Spleen (tissue), 7 donors: ENCODE measurements at regions not wholly inside any gene's neighbourhood (a gene's known extent, or its start where the extent isn't known, plus 50 kb on each side); places are given as distances from the start of the nearest gene placed in this dataset.

Experiments
- CTCF ChIP-seq, 11 experiments: fragments of 200-600 bp in 7 of 11; fragments of 450-650 bp in 4 of 11; sonication (generic) in 4 of 11; IDR thresholded peaks in 8 of 11; conservative IDR thresholded peaks in 3 of 11; 1 replicate in 7 of 11; 2 replicates in 4 of 11; pipeline versions ENCODE4 v1.4.0 to v1.8.0; 2016 to 2021; ENCODE audit warnings: antibody characterized with exemption in 11 of 11, inconsistent platforms in 4 of 11, mild to moderate bottlenecking in 1 of 11
- POLR2A ChIP-seq, 3 donors: fragments of 450-650 bp; IDR thresholded peaks; one replicate each; pipeline ENCODE4 v1.5.1; 2017; ENCODE audit warnings: antibody characterized with exemption in 3 of 3, mild to moderate bottlenecking in 1 of 3
- POLR2AphosphoS5 ChIP-seq, 3 donors: sonication (generic); formaldehyde crosslinking; IDR thresholded peaks; one replicate each; pipeline ENCODE4 v1.5.1; 2017; ENCODE audit warnings: antibody characterized with exemption in 3 of 3
- donor health status: DM: no; HTN: no; CAD: no; lungs with moderate emphysema.
- donor health status: DM: no; HTN: no; CAD: no.
- donor health status: DM: no; HTN: no; CAD: no.

GRCh38 chr2:82596581-82596980, 1862.5 kb downstream of the SUCLG1 start:
- TF ChIP-seq POLR2AphosphoS5 (IDR thresholded peaks at IDR 0.05) (no peak), CTCF (IDR thresholded peaks at IDR 0.05 in 8 of 11, conservative IDR thresholded peaks at IDR 0.05 in 3 of 11) (no peak), POLR2A (IDR thresholded peaks at IDR 0.05) (no peak)
